Caco-2 (cell line): ENCODE measurements at regions not wholly inside any gene's neighbourhood (a gene's known extent, or its start where the extent isn't known, plus 50 kb on each side); places are given as distances from the start of the nearest gene placed in this dataset.

Experiments used
- BruUV-seq: library from RNA; stranded (reverse); fragments of 400-500 nt; replicated peaks from 2 replicates; lab custom pipeline; 2021; lab: Mats Ljungman, UMichigan
- CTCF ChIA-PET: fragments of 300-600 bp; sonication (Branson Sonifier 250); formaldehyde crosslinking; loops from one replicate; lab custom pipeline; 2022; ENCODE audit warnings: antibody characterized with exemption; lab: Charles Lee
- POLR2A ChIA-PET: fragments of 300-600 bp; sonication (Branson Sonifier 250); formaldehyde crosslinking; loops from one replicate; lab custom pipeline; 2022; ENCODE audit warnings: antibody characterized with exemption; lab: Charles Lee
- DNase-seq, 2 experiments: peaks; one replicate each; pipeline versions ENCODE4 v3.0.0 to v3.0.0-alpha.2; 2020 to 2022
- H3K27me3 ChIP-seq: replicated peaks from 2 replicates; pipeline ENCODE4 v1.6.0; 2011; ENCODE audit warnings: low read length; ENCODE audit not compliant: control insufficient read depth, insufficient read depth
- H3K36me3 ChIP-seq: 2 replicates; pipeline ENCODE4 v1.5.1; 2011; ENCODE audit warnings: low read length; ENCODE audit not compliant: control insufficient read depth, insufficient read depth
- H3K4me1 ChIP-seq: fragments of 250-450 bp; sonication (Bioruptor Pico); 2 replicates; pipeline ENCODE4 v1.5.1; 2020; ENCODE audit warnings: mild to moderate bottlenecking
- H3K4me3 ChIP-seq: 2 replicates; pipeline ENCODE4 v1.5.1; 2011; ENCODE audit warnings: low read depth, mild to moderate bottlenecking, control low read depth, low read length
- H3K9me3 ChIP-seq: fragments of 250-450 bp; sonication (Bioruptor Pico); 2 replicates; pipeline ENCODE4 v1.5.1; 2020; ENCODE audit warnings: mild to moderate bottlenecking, moderate library complexity
- H3K27ac Mint-ChIP-seq: one replicate; pipeline ENCODE4 v1.8.0; 2022; ENCODE audit warnings: mixed read lengths; ENCODE audit not compliant: unreplicated experiment
- H3K27me3 Mint-ChIP-seq: one replicate; pipeline ENCODE4 v1.8.0; 2022; ENCODE audit warnings: mixed read lengths; ENCODE audit not compliant: insufficient read depth, unreplicated experiment
- H3K36me3 Mint-ChIP-seq: one replicate; pipeline ENCODE4 v1.8.0; 2022; ENCODE audit warnings: mild to moderate bottlenecking, mixed read lengths; ENCODE audit not compliant: insufficient read depth, unreplicated experiment
- H3K4me1 Mint-ChIP-seq: one replicate; pipeline ENCODE4 v1.8.0; 2022; ENCODE audit warnings: low read depth, mixed read lengths; ENCODE audit not compliant: unreplicated experiment
- H3K4me3 Mint-ChIP-seq: one replicate; pipeline ENCODE4 v1.8.0; 2022; ENCODE audit warnings: mild to moderate bottlenecking, moderate library complexity, mixed read lengths; ENCODE audit not compliant: unreplicated experiment
- H3K9me3 Mint-ChIP-seq: one replicate; pipeline ENCODE4 v1.8.0; 2022; ENCODE audit warnings: mixed read lengths; ENCODE audit not compliant: unreplicated experiment
- CTCF ChIP-seq, 2 experiments: fragments of 200-600 bp in 1 of 2; IDR thresholded peaks; 1 replicate in 1 of 2; 2 replicates in 1 of 2; pipeline versions ENCODE4 v1.5.1 to v1.8.0; 2011 to 2022; ENCODE audit warnings: antibody characterized with exemption in 1 of 2, control low read depth in 1 of 2, inconsistent platforms in 1 of 2, low read depth in 1 of 2, low read length in 1 of 2, mild to moderate bottlenecking in 1 of 2, moderate library complexity in 1 of 2; ENCODE audit not compliant: insufficient read depth in 1 of 2, severe bottlenecking in 1 of 2, unreplicated experiment in 1 of 2
- intact Hi-C: fragments of 100-400 bp; cut with micrococcal nuclease; formaldehyde crosslinking; loops from one replicate; pipeline ENCODE4 v1.10.0; 2022; ENCODE audit not compliant: unreplicated experiment

- peaks cover 19% of the 10 kb centered on the region for H3K4me1 Mint-ChIP-seq
- ChIA-PET CTCF (interaction anchor here (0.6 kb wide), 1 partner anchor 463 kb away, joined by 4 read pairs; no protein-coding TSS in a partner anchor), POLR2A (no interaction called here)
- H3K27me3 Mint-ChIP-seq = no peaks in the 10 kb centered on the region
- BruUV-seq = no TSS peak
- Histone ChIP-seq H3K4me3 (no peak overlapping the region), H3K9me3 (0 out of 2 replicates have a peak, but pooled peaks cover 2% of the 10 kb centered on the region), H3K4me1 (peaks cover 12% of the 10 kb centered on the region), H3K27me3 (no peaks in the 10 kb centered on the region), H3K36me3 (no peaks in the 10 kb centered on the region)
- peaks cover 5% of the 10 kb centered on the region for H3K36me3 Mint-ChIP-seq
- TF ChIP-seq CTCF (IDR thresholded peaks at IDR 0.05; ENCODE audit: insufficient read depth in 1 of 2, low read depth in 1 of 2, low read length in 1 of 2, severe bottlenecking in 1 of 2, unreplicated experiment in 1 of 2) = no peak
- no peak overlapping the region for H3K27ac Mint-ChIP-seq
- no peak for DNase-seq
- no peaks in the 10 kb centered on the region for H3K9me3 Mint-ChIP-seq
- no peak overlapping the region for H3K4me3 Mint-ChIP-seq
- intact Hi-C loops = no loop called here
Observed at GRCh38 chr2:16452123-16452522, 213.5 kb downstream of the CYRIA start.

GRCh38 chr2:16446706-16447105, 218.9 kb downstream of the CYRIA start:
- ChIA-PET CTCF (no interaction called here), POLR2A (no interaction called here)
- no peaks in the 10 kb centered on the region for H3K36me3 Mint-ChIP-seq

GRCh38 chr2:16442971-16443370, 222.7 kb downstream of the CYRIA start:
- CTCF ChIA-PET = no interaction called here
- Mint-ChIP-seq H3K36me3 (peaks cover 6% of the 10 kb centered on the region), H3K4me1 (peaks cover 12% of the 10 kb centered on the region), H3K4me3 (no peak overlapping the region), H3K27me3 (no peaks in the 10 kb centered on the region), H3K9me3 (peaks cover 19% of the 10 kb centered on the region), H3K27ac (no peak overlapping the region)
- Histone ChIP-seq H3K9me3 (no peaks in the 10 kb centered on the region), H3K4me3 (no peak overlapping the region), H3K27me3 (no peaks in the 10 kb centered on the region), H3K36me3 (no peaks in the 10 kb centered on the region; the same call in 1 of the 2 replicates), H3K4me1 (peaks cover 10% of the 10 kb centered on the region)
- POLR2A ChIA-PET = no interaction called here
- intact Hi-C loops = no loop called here
- no TSS peak for BruUV-seq
- no peak for TF ChIP-seq CTCF (IDR thresholded peaks at IDR 0.05; ENCODE audit: insufficient read depth in 1 of 2, low read depth in 1 of 2, low read length in 1 of 2, severe bottlenecking in 1 of 2, unreplicated experiment in 1 of 2)
- DNase-seq = no peak

More at GRCh38 chr2:16446706-16447105, 218.9 kb downstream of the CYRIA start:
- intact Hi-C loops = no loop called here
- H3K9me3 Mint-ChIP-seq = peaks cover 9% of the 10 kb centered on the region
- no peak for DNase-seq
- Histone ChIP-seq H3K36me3 (no peaks in the 10 kb centered on the region), H3K4me3 (no peak overlapping the region), H3K27me3 (no peaks in the 10 kb centered on the region), H3K4me1 (peaks cover 5% of the 10 kb centered on the region), H3K9me3 (no peaks in the 10 kb centered on the region)
- H3K4me3 Mint-ChIP-seq = no peak overlapping the region
- no peak for TF ChIP-seq CTCF (IDR thresholded peaks at IDR 0.05; ENCODE audit: insufficient read depth in 1 of 2, low read depth in 1 of 2, low read length in 1 of 2, severe bottlenecking in 1 of 2, unreplicated experiment in 1 of 2)
- no peak overlapping the region for H3K27ac Mint-ChIP-seq
- BruUV-seq = no TSS peak
- no peaks in the 10 kb centered on the region for H3K27me3 Mint-ChIP-seq
- peaks cover 9% of the 10 kb centered on the region for H3K4me1 Mint-ChIP-seq
